ENCODE measurements at regions not wholly inside any gene's neighbourhood (a gene's known extent, or its start where the extent isn't known, plus 50 kb on each side); places are given as distances from the start of the nearest gene placed in this dataset.

DNA sequence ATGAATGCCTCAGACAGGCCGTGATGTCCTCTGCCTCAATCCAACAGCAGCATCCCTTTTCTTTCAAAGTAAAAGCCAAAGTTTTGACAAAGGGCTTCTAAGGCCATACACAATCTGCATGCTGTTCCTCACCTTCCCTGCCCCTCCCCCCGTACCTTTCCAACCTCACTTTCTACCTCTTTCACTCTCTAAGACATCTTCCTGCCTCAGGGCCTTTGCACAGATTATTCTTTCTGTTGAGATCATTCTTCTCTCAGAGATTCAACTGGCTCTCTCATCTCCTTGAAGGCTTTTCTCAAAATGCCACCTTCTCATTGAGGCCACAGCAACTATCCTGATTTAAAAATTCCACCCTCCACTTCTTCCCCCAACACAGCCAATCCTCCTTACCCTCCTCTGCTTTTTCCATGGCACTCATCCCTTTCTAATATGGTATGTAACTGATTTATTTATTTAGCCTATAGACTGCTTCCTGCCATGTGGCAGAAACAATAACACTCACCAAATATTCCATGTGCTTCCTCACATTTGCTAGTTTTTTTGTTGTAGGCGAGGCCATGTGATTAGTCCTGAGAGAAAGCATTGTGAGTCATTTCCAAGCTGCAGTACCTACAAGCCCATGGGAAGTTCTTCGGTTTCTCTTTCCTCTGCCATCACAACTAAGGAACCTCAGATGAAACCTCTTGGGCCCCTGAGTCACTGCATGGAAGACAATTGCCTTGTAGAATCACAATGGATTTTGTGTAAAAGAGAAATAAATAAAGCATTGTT is 58.7 kb upstream of the GADD45A start:
- no peaks in the 10 kb centered on the region for H3K9me3 ChIP-seq (ENCODE audit: control insufficient read depth in 2 of 3, insufficient read depth in 1 of 3, low read length in 3 of 3)
- intact Hi-C loops (cut with DNase I), result no loop called here
- FAIRE-seq (no peak), DNase-seq (no peak)
- no peaks in the 10 kb centered on the region for H3K27me3 ChIP-seq (ENCODE audit: control insufficient read depth, insufficient read depth, low read length)
- TF ChIP-seq, protein P1, sequence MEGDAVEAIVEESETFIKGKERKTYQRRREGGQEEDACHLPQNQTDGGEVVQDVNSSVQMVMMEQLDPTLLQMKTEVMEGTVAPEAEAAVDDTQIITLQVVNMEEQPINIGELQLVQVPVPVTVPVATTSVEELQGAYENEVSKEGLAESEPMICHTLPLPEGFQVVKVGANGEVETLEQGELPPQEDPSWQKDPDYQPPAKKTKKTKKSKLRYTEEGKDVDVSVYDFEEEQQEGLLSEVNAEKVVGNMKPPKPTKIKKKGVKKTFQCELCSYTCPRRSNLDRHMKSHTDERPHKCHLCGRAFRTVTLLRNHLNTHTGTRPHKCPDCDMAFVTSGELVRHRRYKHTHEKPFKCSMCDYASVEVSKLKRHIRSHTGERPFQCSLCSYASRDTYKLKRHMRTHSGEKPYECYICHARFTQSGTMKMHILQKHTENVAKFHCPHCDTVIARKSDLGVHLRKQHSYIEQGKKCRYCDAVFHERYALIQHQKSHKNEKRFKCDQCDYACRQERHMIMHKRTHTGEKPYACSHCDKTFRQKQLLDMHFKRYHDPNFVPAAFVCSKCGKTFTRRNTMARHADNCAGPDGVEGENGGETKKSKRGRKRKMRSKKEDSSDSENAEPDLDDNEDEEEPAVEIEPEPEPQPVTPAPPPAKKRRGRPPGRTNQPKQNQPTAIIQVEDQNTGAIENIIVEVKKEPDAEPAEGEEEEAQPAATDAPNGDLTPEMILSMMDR (IDR thresholded peaks at IDR 0.05; ENCODE audit: borderline replicate concordance, extremely low read depth, insufficient read depth), result no peak
- H3K4me3 ChIP-seq (ENCODE audit: low read length in 3 of 3), result no peak overlapping the region
- no peaks in the 10 kb centered on the region for H3K36me3 ChIP-seq (ENCODE audit: control insufficient read depth in 2 of 3, insufficient read depth in 3 of 3, low read length in 3 of 3)
- H3K4me1 ChIP-seq (ENCODE audit: control insufficient read depth in 2 of 3, insufficient read depth in 2 of 3, low read depth in 1 of 3, low read length in 3 of 3), result peaks cover 0 to 6% (median 0%) of the 10 kb centered on the region in 3 donors
- H3K27ac ChIP-seq (ENCODE audit: low read depth in 2 of 2, low read length in 2 of 2), result peak overlapping the region in 1 of 2 donors; percentile 32
- H3K9ac ChIP-seq (ENCODE audit: low read length in 3 of 3), result no peak overlapping the region

DNA sequence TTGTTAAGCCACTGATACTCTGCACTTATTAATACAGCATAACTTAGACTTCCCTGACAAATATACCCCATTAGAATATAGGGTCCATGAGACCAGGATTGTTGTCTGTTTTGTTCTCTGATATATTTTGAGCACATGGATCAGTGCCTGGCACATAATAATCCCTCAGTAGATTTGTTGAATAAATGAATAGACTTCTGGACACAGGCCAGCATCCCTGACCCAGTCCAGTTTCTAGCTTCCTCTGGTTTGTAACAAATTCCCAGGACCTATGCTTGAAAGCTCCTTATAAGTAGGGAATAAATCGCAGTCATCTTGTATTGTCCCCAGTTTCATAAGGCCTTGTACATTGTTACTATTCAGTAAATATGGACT is 58.2 kb upstream of the GADD45A start:
- Histone ChIP-seq H3K4me3 (ENCODE audit: low read length in 3 of 3) (no peak overlapping the region), H3K27me3 (ENCODE audit: control insufficient read depth, insufficient read depth, low read length) (no peaks in the 10 kb centered on the region), H3K36me3 (ENCODE audit: control insufficient read depth in 2 of 3, insufficient read depth in 3 of 3, low read length in 3 of 3) (no peaks in the 10 kb centered on the region), H3K4me1 (ENCODE audit: control insufficient read depth in 2 of 3, insufficient read depth in 2 of 3, low read depth in 1 of 3, low read length in 3 of 3) (peaks cover 0 to 6% (median 0%) of the 10 kb centered on the region in 3 donors), H3K27ac (ENCODE audit: low read depth in 2 of 2, low read length in 2 of 2) (peak overlapping the region; percentile 5 to 61), H3K9ac (ENCODE audit: low read length in 3 of 3) (peak overlapping the region in 1 of 3 donors; percentile 41), H3K9me3 (ENCODE audit: control insufficient read depth in 2 of 3, insufficient read depth in 1 of 3, low read length in 3 of 3) (no peaks in the 10 kb centered on the region)
- intact Hi-C loops (cut with DNase I), result no loop called here
- TF ChIP-seq, protein P1 (IDR thresholded peaks at IDR 0.05; ENCODE audit: borderline replicate concordance, extremely low read depth, insufficient read depth), result no peak
- no peak for DNase-seq
- FAIRE-seq, result no peak

DNA sequence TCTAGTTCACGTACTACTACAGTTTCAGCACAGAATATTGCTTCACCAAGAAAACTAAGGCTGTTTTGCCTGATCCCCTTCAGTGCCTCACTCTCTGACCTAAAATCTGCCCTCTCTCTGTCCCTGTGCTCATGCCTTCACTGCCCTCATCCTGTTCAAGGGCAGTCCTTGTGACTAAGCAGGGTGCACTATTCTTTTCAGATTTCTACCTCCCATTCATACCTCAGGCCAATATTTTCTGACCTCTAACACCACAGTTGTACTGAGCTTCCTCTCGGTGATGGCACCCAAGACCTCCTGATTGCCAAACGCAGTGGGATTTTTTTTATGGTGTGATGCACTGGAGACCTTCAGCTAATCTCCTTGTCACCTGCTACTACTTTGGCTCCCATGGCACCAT is 57.7 kb upstream of the GADD45A start:
- DNase-seq, result no peak
- H3K27ac ChIP-seq (ENCODE audit: low read depth in 2 of 2, low read length in 2 of 2), result peak overlapping the region; percentile 5 to 61
- H3K9ac ChIP-seq (ENCODE audit: low read length in 3 of 3), result peak overlapping the region in 1 of 3 donors; percentile 41
- H3K36me3 ChIP-seq (ENCODE audit: control insufficient read depth in 2 of 3, insufficient read depth in 3 of 3, low read length in 3 of 3), result no peaks in the 10 kb centered on the region
- no peak overlapping the region for H3K4me3 ChIP-seq (ENCODE audit: low read length in 3 of 3)
- TF ChIP-seq, protein P1 (IDR thresholded peaks at IDR 0.05; ENCODE audit: borderline replicate concordance, extremely low read depth, insufficient read depth), result no peak
- no peaks in the 10 kb centered on the region for H3K27me3 ChIP-seq (ENCODE audit: control insufficient read depth, insufficient read depth, low read length)
- peaks cover 0 to 8% (median 4%) of the 10 kb centered on the region in 3 donors for H3K4me1 ChIP-seq (ENCODE audit: control insufficient read depth in 2 of 3, insufficient read depth in 2 of 3, low read depth in 1 of 3, low read length in 3 of 3)
- no peaks in the 10 kb centered on the region for H3K9me3 ChIP-seq (ENCODE audit: control insufficient read depth in 2 of 3, insufficient read depth in 1 of 3, low read length in 3 of 3)
- intact Hi-C loops (cut with DNase I), result no loop called here
- FAIRE-seq, result no peak

Data from kidney (tissue), 13 donors.